Breast epithelium (tissue), 4 donors: ENCODE measurements at regions not wholly inside any gene's neighbourhood (a gene's known extent, or its start where the extent isn't known, plus 50 kb on each side); places are given as distances from the start of the nearest gene placed in this dataset.

Experiments
- DNase-seq, 2 donors: peaks; one replicate each; pipeline ENCODE4 v3.0.0-alpha.2; 2019; ENCODE audit warnings: low spot score in 2 of 2
- H3K27ac ChIP-seq, 2 donors: fragments of 200-600 bp; sonication (generic) in 1 of 2; one replicate each; pipeline ENCODE4 v1.5.1; 2016 to 2019; ENCODE audit warnings: mild to moderate bottlenecking in 1 of 2
- H3K27me3 ChIP-seq, 2 donors: fragments of 200-600 bp; sonication (generic) in 1 of 2; one replicate each; pipeline versions ENCODE4 v1.5.1 to v1.6.0; 2017 to 2019; ENCODE audit warnings: control low read depth in 1 of 2, mild to moderate bottlenecking in 1 of 2
- H3K36me3 ChIP-seq: fragments of 200-600 bp; one replicate; pipeline ENCODE4 v1.5.1; 2019
- H3K4me1 ChIP-seq, 2 donors: fragments of 200-600 bp; sonication (generic); one replicate each; pipeline ENCODE4 v1.5.1; 2016 to 2019; ENCODE audit warnings: control low read depth in 1 of 2
- H3K4me3 ChIP-seq, 3 donors: fragments of 200-600 bp; sonication (generic); 1 replicate in 2 of 3; 2 replicates in 1 of 3; pipeline ENCODE4 v1.5.1; 2016 to 2019; ENCODE audit warnings: mild to moderate bottlenecking in 3 of 3, moderate library complexity in 2 of 3
- H3K9me3 ChIP-seq, 2 donors: fragments of 200-600 bp; sonication (generic) in 1 of 2; one replicate each; pipeline ENCODE4 v1.5.1; 2016 to 2019; ENCODE audit warnings: control low read depth in 1 of 2
- CTCF ChIP-seq, 3 donors: fragments of 450-650 bp; IDR thresholded peaks; one replicate each; pipeline ENCODE4 v1.5.1; 2016 to 2017; ENCODE audit warnings: antibody characterized with exemption in 3 of 3, mild to moderate bottlenecking in 3 of 3, moderate library complexity in 3 of 3
- POLR2A ChIP-seq: fragments of 450-650 bp; IDR thresholded peaks from one replicate; pipeline ENCODE4 v1.6.1; 2016; ENCODE audit warnings: antibody characterized with exemption, mild to moderate bottlenecking, moderate library complexity
- POLR2AphosphoS5 ChIP-seq, 3 donors: sonication (generic); formaldehyde crosslinking; IDR thresholded peaks; one replicate each; pipeline ENCODE4 v1.6.1; 2017; ENCODE audit warnings: antibody characterized with exemption in 3 of 3
- intact Hi-C: fragments of 100-400 bp; cut with DNase I; formaldehyde crosslinking; loops from one replicate; pipeline ENCODE4 v1.15.1; 2023; ENCODE audit warnings: low total_unique reads

GRCh38 chr4:162935214-162935613, 231.5 kb downstream of the NAF1 start:
- no peaks in the 10 kb centered on the region for H3K36me3 ChIP-seq
- H3K9me3 ChIP-seq = no peaks in the 10 kb centered on the region
- no peaks in the 10 kb centered on the region for H3K4me1 ChIP-seq
- no peaks in the 10 kb centered on the region for H3K27me3 ChIP-seq
- H3K27ac ChIP-seq = no peak overlapping the region
- TF ChIP-seq CTCF (IDR thresholded peaks at IDR 0.05) (no peak), POLR2A (no peak), POLR2AphosphoS5 (IDR thresholded peaks at IDR 0.05) (no peak)
- no peak for DNase-seq
- intact Hi-C loops = no loop called here
- H3K4me3 ChIP-seq = no peak overlapping the region

GRCh38 chr4:162931286-162931685, 235.4 kb downstream of the NAF1 start:
- Histone ChIP-seq H3K9me3 (no peaks in the 10 kb centered on the region), H3K4me3 (no peak overlapping the region), H3K27ac (no peak overlapping the region), H3K4me1 (no peaks in the 10 kb centered on the region), H3K27me3 (no peaks in the 10 kb centered on the region), H3K36me3 (no peaks in the 10 kb centered on the region)
- TF ChIP-seq POLR2AphosphoS5 (IDR thresholded peaks at IDR 0.05) (no peak), POLR2A (no peak)
- no peak for DNase-seq
- intact Hi-C loops = no loop called here

- no peak for TF ChIP-seq POLR2A
- TF ChIP-seq CTCF (IDR thresholded peaks at IDR 0.05) = no peak
- TF ChIP-seq POLR2AphosphoS5 (IDR thresholded peaks at IDR 0.05) = no peak
- intact Hi-C loops = no loop called here
- peaks cover 0 to 7% of the 10 kb centered on the region in 2 donors for H3K9me3 ChIP-seq
- no peak overlapping the region for H3K27ac ChIP-seq
- no peaks in the 10 kb centered on the region for H3K36me3 ChIP-seq
- no peak for DNase-seq
- no peak overlapping the region for H3K4me3 ChIP-seq
- no peaks in the 10 kb centered on the region for H3K4me1 ChIP-seq
- H3K27me3 ChIP-seq = no peaks in the 10 kb centered on the region
Measured at GRCh38 chr4:162921178-162921785, 245.4 kb downstream of the NAF1 start.

- intact Hi-C loops = no loop called here
- Histone ChIP-seq H3K4me3 (no peak overlapping the region), H3K27me3 (no peaks in the 10 kb centered on the region), H3K27ac (no peak overlapping the region), H3K4me1 (no peaks in the 10 kb centered on the region), H3K9me3 (peaks cover 0 to 7% of the 10 kb centered on the region in 2 donors), H3K36me3 (no peaks in the 10 kb centered on the region)
- TF ChIP-seq POLR2A (no peak), CTCF (IDR thresholded peaks at IDR 0.05) (no peak), POLR2AphosphoS5 (IDR thresholded peaks at IDR 0.05) (no peak)
- no peak for DNase-seq
Measured at GRCh38 chr4:162920649-162921048, 246.0 kb downstream of the NAF1 start.

GRCh38 chr4:162912482-162912881, 254.2 kb downstream of the NAF1 start:
- TF ChIP-seq CTCF (IDR thresholded peaks at IDR 0.05) (no peak), POLR2A (no peak), POLR2AphosphoS5 (IDR thresholded peaks at IDR 0.05) (no peak)
- H3K27me3 ChIP-seq = no peaks in the 10 kb centered on the region
- no peak overlapping the region for H3K4me3 ChIP-seq
- H3K4me1 ChIP-seq = no peaks in the 10 kb centered on the region
- H3K9me3 ChIP-seq = peaks cover 0 to 7% of the 10 kb centered on the region in 2 donors
- intact Hi-C loops = loop anchor here (10.0 kb wide), 1 partner anchor 492 kb away; no protein-coding TSS in a partner anchor
- DNase-seq = no peak
- no peaks in the 10 kb centered on the region for H3K36me3 ChIP-seq
- H3K27ac ChIP-seq = no peak overlapping the region
